NCI-H2171 (cell line): ENCODE measurements at regions not wholly inside any gene's neighbourhood (a gene's known extent, or its start where the extent isn't known, plus 50 kb on each side); places are given as distances from the start of the nearest gene placed in this dataset.
"Not testable (repeated sequence)": the region's sequence is repeated elsewhere in the genome, so short reads cannot be mapped to it uniquely, and the experiment has no call there.

Source experiments
- DNase-seq: peaks from one replicate; lab custom pipeline; 2025; lab: John Stamatoyannopoulos, UW

DNA sequence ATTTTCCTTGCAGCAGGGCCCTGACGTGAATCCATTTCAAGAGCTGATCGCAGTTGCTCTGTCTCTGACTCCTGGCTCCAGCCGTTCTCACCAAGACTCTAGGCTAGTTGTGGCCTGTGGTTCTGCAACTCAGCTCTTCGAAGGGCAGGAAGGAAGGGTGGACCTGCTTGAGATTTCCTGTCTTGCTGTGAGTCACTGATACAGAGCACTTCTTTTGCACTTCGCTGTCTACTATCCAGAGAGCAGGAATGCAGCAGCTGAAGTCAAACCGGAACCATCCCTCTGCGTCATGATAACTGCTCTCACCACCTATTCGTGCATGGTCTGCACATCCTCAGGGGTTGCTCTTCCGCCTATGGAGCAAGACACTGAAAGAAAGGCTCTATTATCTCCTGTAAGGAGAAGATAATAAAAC, 59.7 kb downstream of the RAP2B start:
- no peak for DNase-seq

DNA sequence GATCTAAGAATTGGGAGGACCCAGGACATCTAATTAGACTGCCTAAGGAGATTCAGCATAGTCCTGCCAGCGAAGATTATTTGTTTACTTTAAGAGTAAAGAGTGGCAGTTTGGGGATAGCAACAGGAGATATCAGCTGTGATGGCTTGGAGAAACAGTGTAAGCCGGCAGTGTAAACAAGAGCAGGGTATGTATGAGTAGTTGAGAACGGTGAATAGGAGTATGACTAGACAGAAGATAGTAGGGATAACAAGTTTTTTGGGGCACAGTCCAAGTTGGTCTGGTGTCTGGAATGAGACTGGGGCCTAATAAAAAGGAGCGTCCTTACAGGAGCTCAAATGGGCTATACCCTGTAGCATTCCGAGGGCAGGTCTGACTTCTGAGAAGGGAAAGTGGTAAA, 64.9 kb downstream of the RAP2B start:
- not testable (repeated sequence) for DNase-seq

DNA sequence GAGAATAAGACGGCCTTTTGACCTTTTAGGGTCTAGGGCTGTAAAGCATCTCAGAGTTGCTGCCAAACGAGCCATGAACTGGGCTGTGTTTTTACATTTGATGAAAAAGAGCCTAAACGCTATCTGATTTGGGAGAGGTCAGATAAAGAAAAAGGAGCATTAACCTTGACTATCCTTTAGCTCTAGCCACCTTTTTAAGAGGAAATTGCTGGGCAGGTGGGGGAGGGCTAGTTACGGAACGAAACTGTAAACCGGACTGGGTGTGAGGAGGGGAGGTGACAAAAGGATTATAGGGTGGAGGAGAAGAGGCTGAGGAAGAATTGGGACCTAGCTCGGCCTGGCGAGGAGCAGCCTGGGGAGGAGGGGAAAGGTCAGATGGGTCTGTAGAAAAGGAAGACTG, 68.4 kb downstream of the RAP2B start:
- DNase-seq: not testable (repeated sequence)

- DNase-seq: not testable (repeated sequence)
Measured at GRCh38 chr3:153231245-153231644, 69.2 kb downstream of the RAP2B start.

DNA sequence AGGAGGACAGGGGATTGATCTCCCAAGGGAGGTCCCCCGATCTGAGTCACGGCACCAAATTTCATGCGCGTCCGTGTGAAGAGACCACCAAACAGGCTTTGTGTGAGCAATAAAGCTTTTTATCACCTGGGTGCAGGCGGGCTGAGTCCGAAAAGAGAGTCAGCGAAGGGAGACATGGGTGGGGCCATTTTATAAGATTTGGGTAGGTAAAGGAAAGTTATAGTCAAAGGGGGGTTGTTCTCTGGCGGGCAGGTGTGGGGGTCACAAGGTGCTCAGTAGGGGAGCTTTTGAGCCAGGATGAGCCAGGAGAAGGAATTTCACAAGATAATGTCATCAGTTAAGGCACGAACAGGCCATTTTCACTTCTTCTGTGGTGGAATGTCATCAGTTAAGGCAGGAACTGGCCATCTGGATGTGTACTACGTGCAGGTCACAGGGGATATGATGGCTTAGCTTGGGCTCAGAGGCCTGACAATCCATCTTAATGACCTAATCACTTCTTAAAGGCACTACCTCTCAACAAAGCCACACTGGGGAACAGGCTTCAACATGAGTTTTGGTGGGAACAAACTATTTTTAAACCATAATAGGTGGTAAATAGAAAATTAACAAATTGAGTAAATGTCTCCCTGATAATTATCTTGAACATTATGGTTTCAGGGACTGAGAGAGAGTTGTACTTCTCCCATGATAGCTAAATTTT, 70.2 kb downstream of the RAP2B start:
- DNase-seq: not testable (repeated sequence)

- DNase-seq: no peak
Measured at GRCh38 chr3:153232851-153233271, 70.8 kb downstream of the RAP2B start.

DNA sequence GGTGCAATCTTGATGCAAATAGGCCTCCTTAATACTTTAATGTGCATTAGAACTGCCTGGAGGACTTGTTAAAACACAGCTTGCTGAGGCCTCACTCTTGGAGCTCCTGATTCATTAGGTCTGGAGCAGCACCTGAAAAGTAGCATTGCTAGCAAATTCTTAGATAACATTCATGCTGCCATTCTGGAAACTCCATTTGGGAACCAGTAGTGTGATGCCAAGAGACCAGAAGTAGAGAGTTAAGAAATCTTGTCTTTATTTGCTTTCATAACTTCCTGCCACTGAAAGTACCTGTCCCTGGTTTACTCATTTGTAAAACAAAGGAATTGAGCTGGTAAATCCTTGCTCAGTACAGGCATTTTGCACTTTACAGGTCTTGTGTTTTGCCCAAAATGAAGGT, 72.0 kb downstream of the RAP2B start:
- DNase-seq: no peak

DNA sequence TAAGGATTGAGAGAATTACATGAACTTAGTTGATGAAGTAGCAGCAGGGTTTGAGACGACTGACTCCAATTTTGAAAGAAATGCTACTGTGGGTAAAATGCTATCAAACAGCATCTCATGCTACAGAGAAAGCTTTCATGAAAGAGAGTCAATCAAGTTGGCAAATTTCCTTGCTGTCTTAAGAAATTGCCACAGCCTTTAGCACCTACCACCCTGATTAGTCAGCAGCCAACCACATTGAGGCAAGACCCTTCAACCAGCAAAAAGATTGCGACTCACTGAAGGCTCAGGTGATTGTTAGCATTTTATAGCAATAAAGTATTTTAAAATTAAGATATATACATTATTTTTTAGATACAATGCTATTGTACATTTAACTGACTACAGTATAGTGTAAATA, 80.9 kb downstream of the RAP2B start:
- DNase-seq: no peak

- DNase-seq: no peak
Measured at GRCh38 chr3:153244961-153245360, 82.9 kb downstream of the RAP2B start.

DNA sequence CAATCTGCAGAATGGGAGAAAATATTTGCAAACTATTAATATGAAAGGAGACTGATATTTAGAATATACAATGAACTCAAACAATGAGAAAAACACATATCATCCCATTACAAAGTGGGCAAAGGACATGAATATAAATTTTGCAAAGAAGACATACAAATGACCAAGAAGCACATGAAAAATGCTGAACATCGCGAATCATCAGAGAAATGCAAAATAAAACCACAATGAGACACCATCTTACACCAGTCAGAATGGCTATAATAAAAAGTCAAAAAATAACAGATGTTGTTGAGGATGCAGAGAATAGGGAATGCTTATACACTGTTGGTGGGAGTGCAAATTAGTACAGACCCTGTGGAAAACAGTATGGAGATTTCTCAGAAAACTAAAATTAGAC, 83.6 kb downstream of the RAP2B start:
- DNase-seq: no peak

DNA sequence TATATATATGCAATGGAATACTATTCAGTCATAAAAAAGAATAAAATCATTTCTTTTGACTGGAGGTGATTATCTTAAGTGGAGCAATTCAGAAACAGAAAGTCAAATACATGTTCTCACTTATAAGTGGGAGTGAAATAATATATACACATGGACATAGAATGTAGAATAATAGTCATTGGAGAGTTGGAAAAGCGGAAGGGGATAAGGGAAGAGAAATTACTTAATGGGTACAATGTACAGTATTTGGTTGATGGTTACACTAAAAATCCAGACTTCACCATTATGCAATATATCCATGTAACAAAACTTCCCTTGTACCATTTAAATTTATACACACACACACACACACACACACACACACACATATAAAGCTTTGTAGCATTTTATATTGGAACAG, 84.3 kb downstream of the RAP2B start:
- no peak for DNase-seq

DNA sequence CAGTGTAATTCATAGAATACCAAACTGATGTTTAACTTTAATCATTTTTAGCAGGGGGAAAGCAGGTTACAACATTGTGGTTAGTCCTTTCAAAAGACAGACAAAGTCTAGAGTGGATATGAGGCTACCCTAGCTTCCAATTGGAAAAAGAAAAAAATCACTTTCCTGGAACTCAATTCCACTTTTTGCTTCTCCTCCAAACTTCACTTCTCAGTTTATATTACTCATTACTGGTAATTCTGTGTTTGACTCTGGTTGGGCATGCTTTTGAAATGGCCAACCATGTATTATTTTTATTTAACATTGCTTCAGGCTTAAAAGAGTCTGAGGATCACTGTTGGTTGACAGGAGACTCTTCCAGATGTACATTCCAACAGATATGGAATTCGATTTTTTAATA, 84.8 kb downstream of the RAP2B start:
- DNase-seq: no peak

DNA sequence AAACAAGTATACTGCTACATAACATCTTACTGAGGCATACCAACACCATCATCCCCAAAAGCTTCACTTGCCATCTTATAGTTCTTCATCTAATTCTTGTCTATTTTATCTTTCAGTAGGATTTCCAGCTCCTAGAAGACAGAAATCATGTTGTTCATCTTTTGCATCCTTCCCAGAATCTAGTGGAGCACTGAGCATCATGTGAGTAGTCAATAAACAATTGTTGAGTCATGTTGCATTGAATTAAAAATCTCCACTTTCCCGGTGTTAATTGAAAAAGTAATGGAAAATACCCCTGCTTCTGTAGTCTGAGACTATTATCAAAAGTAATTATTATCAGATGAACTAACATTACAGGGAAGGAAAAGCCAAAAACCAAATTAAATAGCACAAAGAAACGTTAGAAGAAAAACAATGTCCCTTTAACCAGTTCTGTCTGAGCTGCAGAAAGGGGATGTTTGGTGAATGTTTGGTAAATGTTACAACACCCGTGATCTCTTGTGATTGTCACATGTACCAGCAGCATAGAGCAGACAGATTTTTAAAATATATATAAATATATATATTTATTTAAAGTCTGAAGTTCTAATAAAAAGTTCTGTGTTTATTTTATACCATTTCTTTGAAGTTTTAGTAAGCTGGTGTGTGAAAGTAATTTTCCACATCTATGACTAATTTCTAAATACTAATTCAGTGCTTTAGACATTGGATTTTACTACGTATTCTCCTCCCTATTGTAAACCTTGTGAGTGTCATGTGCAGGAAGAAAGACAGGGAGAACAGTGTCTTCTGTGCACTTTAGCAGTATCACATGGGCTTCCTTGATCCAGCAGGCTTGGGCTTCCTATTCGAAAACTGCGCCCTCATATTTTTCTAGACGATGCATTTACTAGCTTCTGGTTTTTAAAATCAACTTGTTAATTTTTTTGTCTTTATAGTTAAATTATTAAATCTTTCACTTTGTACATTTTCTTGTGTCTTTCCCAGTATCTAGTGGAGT, 85.6 kb downstream of the RAP2B start:
- no peak for DNase-seq

DNA sequence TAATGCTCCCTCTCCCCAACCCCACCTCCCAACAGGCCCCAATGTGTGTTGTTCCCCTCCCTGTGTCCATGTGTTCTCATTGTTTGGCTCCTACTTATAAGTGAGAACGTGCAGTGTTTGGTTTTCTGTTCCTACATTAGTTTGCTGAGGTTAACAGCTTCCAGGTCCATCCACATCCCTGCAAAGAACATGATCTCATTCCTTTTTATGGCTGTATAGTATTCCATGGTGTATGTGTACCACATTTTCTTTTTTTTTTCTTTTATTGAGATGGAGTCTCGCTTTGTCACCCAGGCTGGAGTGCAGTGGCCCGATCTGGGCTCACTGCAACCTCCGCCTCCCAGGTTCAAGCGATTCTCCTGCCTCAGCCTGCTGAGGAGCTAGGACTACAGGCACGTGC, 86.8 kb downstream of the RAP2B start:
- not testable (repeated sequence) for DNase-seq

DNA sequence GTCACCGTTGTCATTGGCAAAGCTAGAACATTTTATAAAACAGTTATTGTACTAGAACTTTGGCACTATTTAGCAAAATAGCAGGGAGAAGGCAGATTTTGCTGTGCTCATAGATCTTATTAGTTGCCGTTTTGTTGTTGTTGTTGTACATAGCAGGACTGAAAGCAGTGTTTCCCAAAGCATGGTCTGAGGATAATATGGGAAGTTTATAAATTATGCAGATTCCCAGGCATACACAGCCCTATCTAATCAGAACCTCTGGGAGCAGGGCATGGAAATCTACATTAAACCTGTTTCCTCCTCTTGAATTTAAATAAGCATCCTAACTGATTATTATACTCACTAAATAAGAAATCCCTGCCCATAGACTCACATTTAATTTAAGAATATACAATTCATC, 87.9 kb downstream of the RAP2B start:
- no peak for DNase-seq

- DNase-seq: no peak
Measured at GRCh38 chr3:153250446-153250845, 88.4 kb downstream of the RAP2B start.

DNA sequence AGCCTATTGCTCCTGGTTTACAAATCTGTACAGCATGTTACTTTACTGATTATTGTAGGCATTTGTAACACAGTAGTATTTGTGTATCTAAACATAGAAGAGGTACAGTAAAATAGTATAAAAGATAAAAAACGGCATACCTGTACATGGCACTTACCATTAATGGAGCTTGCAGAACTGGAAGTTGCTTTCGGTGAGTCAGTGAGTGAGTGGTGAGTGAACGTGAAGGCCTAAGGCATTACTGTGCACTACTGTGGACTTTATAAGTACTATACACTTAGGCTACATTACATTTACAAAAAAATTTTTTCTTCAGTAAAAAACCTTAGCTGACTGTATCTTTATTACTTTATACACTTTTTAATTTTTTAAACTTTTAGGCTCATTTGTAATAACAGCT, 90.9 kb downstream of the RAP2B start:
- no peak for DNase-seq

GRCh38 chr3:153254361-153254760, 92.3 kb downstream of the RAP2B start:
- no peak for DNase-seq

GRCh38 chr3:153257673-153258351, 95.8 kb downstream of the RAP2B start:
- DNase-seq: no peak

GRCh38 chr3:153259956-153260355, 97.9 kb downstream of the RAP2B start:
- no peak for DNase-seq

DNA sequence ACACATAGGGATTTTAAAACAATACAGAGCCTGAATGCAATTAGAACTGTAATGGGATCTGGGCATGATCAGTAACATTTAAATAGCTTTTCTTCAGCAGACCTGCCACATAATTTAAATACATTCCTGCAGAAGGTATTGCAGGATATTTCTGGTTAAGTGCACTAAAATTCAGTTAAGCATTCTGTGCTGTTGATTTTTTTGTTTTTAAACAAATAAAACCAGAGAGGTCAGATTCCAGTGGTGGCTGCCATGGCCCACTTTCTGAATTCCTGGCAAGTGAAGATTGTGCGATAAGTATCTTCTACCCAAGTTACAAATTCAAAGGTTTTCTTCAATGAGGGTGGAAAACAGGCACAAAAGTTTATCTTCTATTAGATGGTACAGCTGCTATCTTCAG, 98.7 kb downstream of the RAP2B start:
- DNase-seq: no peak

GRCh38 chr3:153266619-153267018, 104.6 kb downstream of the RAP2B start:
- no peak for DNase-seq
